Left ventricle myocardium superior (tissue), 1 donor: ENCODE measurements at regions not wholly inside any gene's neighbourhood (a gene's known extent, or its start where the extent isn't known, plus 50 kb on each side); places are given as distances from the start of the nearest gene placed in this dataset.
"Not testable (repeated sequence)": the region's sequence is repeated elsewhere in the genome, so short reads cannot be mapped to it uniquely, and the experiment has no call there.

Source experiments
- ATAC-seq: fragments of 200-7000 bp; cut with Tn5 transposase; one replicate; pipeline ENCODE4 v1.9.1; 2020; ENCODE audit warnings: mild to moderate bottlenecking, moderate library complexity
- DNase-seq: peaks from one replicate; pipeline ENCODE4 v3.0.0-alpha.2; 2020
- intact Hi-C: fragments of 100-400 bp; cut with micrococcal nuclease; formaldehyde crosslinking; loops from one replicate; pipeline ENCODE4 v1.11.0; 2022
- donor health status: DM: no; HTN: yes; CAD: no; lungs with severe emphysema.

GRCh38 chrX:39277685-39278390 lies 476.6 kb downstream of the MID1IP1 start:
- intact Hi-C loops, DNase-seq, ATAC-seq: not testable (repeated sequence)

GRCh38 chrX:39283239-39283638 lies 482.0 kb downstream of the MID1IP1 start:
- no peak for DNase-seq
- intact Hi-C loops: no loop called here
- no peak for ATAC-seq

GRCh38 chrX:39288592-39288991 lies 487.3 kb downstream of the MID1IP1 start:
- no peak for ATAC-seq
- no peak for DNase-seq
- intact Hi-C loops: no loop called here

GRCh38 chrX:39289827-39290226 lies 488.6 kb downstream of the MID1IP1 start:
- DNase-seq (no peak), ATAC-seq (no peak)
- intact Hi-C loops: no loop called here

- intact Hi-C loops: no loop called here
- ATAC-seq (no peak), DNase-seq (no peak)
These were observed 491.9 kb downstream of the MID1IP1 start for GRCh38 chrX:39293203-39293602.

- DNase-seq (no peak), ATAC-seq (no peak)
- intact Hi-C loops: no loop called here
These were observed 495.2 kb downstream of the MID1IP1 start for GRCh38 chrX:39296472-39296871.

- ATAC-seq (no peak), DNase-seq (no peak)
- intact Hi-C loops: no loop called here
These were observed 497.6 kb downstream of the MID1IP1 start for GRCh38 chrX:39298821-39299220.

- DNase-seq (no peak), ATAC-seq (no peak)
- intact Hi-C loops: no loop called here
These were observed 498.4 kb downstream of the MID1IP1 start for GRCh38 chrX:39299615-39300014.

GRCh38 chrX:39301036-39301435 lies 499.8 kb downstream of the MID1IP1 start:
- ATAC-seq (no peak), DNase-seq (no peak)

GRCh38 chrX:39302838-39303237 lies 501.6 kb downstream of the MID1IP1 start:
- ATAC-seq (no peak), DNase-seq (no peak)
- intact Hi-C loops: no loop called here

More at GRCh38 chrX:39301036-39301435, 499.8 kb downstream of the MID1IP1 start:
- intact Hi-C loops: no loop called here

GRCh38 chrX:39304746-39305145 lies 503.5 kb downstream of the MID1IP1 start:
- intact Hi-C loops: no loop called here
- ATAC-seq: no peak

GRCh38 chrX:39307488-39307887 lies 506.2 kb downstream of the MID1IP1 start:
- intact Hi-C loops: no loop called here
- ATAC-seq: no peak
- no peak for DNase-seq

More at GRCh38 chrX:39304746-39305145, 503.5 kb downstream of the MID1IP1 start:
- no peak for DNase-seq

GRCh38 chrX:39308126-39308525 lies 506.9 kb downstream of the MID1IP1 start:
- intact Hi-C loops: no loop called here
- DNase-seq (no peak), ATAC-seq (peak; percentile 28)

GRCh38 chrX:39309018-39309635 lies 507.9 kb downstream of the MID1IP1 start:
- ATAC-seq (peak; percentile 56), DNase-seq (no peak)
- intact Hi-C loops: no loop called here

- ATAC-seq (peak; percentile 80), DNase-seq (peak; percentile 26)
- intact Hi-C loops: no loop called here
These were observed 508.5 kb downstream of the MID1IP1 start for GRCh38 chrX:39309721-39310152.

- DNase-seq (no peak), ATAC-seq (no peak)
- intact Hi-C loops: no loop called here
These were observed 509.6 kb downstream of the MID1IP1 start for GRCh38 chrX:39310891-39311290.

- intact Hi-C loops: no loop called here
- ATAC-seq (no peak), DNase-seq (no peak)
These were observed 510.4 kb downstream of the MID1IP1 start for GRCh38 chrX:39311646-39312045.

GRCh38 chrX:39313146-39313545 lies 511.9 kb downstream of the MID1IP1 start:
- no peak for ATAC-seq
- no peak for DNase-seq
- intact Hi-C loops: no loop called here

- peak; percentile 92 for ATAC-seq
- intact Hi-C loops: no loop called here
- peak; percentile 27 for DNase-seq
These were observed 517.5 kb downstream of the MID1IP1 start for GRCh38 chrX:39318506-39319343.

- intact Hi-C loops: no loop called here
- DNase-seq (no peak), ATAC-seq (peak; percentile 36)
These were observed 518.9 kb downstream of the MID1IP1 start for GRCh38 chrX:39320165-39320564.
